Fibroblast of skin of left biceps (primary cell): ENCODE measurements at regions not wholly inside any gene's neighbourhood (a gene's known extent, or its start where the extent isn't known, plus 50 kb on each side); places are given as distances from the start of the nearest gene placed in this dataset.

Experiments
- DNase-seq, 2 experiments: peaks; one replicate each; pipeline ENCODE4 v3.0.0-alpha.2; 2013; ENCODE audit warnings: low read depth in 2 of 2

- DNase-seq, result no peak
Measured at GRCh38 chr19:31402529-31403316, 53.5 kb upstream of the TSHZ3 start.

DNA sequence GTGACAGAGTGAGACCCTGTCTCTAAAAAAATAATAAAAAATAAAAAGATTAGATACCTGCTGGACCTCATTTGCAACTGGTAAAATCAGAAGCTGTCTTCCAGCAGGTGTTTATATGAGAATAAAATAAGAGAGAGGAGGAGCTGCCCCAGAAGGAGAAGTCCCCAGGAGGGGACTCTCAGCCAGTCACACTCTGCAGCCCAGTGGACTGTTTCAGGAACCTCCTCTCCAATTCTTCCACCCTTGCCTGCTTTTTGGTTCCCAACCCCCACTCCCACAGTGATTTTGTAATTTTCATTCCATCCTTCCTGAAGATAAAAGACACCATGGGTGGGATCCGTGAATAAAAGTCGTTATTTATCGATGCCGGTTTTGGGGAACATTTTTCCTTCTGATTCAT is 56.9 kb upstream of the TSHZ3 start:
- no peak for DNase-seq

DNA sequence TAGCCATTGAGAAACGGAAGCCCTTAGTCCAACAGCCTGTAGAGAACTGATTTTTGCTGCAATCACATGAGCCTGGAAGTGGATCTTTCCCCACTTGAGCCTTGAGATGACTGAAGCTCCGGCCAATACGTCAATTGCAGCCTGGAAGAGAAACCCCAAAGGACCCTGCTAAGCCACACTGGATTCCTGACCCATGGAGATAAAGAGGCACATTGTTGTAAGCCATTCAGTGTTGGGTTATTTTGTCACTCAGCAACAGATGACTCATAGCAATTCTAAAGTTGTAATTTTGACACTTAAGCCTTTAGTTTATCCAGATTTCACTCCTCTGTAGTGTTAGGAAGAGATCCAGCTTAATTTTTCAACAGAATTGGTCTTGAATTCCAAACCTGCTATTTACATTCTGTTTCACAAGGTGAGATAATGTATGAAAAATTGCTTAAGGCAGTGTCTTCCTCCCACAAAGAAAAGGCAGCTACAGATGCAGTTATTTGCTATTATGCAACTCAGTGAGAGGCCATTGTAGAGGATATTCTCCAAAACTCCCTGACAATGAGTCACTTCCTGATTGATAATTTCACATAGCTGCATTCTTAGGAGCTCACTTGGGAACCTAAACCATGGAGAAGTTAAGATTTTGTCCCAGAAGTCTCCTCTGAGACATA is 59.4 kb upstream of the TSHZ3 start:
- DNase-seq, result peak; percentile 69

DNA sequence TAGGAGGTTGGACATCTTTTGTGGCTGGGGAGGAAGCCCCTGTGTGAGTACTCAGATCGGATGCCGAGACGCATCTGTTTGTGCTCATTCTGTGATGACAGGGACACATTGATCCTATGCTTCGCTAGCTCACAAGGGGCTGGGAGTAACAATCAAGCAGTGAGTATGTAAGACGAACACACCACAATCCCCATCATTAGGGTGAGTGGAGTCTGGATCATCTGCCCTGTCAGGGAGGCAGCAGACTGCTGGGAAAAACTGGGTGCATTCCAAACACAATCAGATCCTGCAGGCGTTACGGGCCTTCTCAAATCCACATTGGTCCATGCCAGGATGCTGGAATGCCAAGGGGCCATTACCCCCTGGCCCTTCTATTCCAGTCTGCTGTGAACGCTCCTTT is 64.1 kb upstream of the TSHZ3 start:
- no peak for DNase-seq

DNA sequence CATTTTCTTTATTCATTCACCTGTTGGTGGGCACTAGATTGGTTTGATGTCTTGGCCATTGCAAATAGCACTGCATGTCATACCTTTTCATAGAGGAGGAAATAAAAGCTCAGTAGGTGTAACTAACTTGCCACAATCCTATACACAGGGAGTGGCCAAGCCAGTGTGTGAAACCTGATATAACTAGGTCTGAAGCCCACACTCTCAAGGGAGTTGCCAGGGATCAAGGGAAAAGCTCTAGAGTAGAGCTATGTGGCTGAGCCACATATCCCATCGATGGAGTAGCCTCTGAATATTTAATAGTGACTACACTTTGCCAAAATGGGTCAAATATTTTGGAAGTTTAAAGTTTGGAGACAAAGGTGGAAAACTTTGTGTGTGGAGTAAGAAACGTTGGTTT is 66.1 kb upstream of the TSHZ3 start:
- no peak for DNase-seq

DNA sequence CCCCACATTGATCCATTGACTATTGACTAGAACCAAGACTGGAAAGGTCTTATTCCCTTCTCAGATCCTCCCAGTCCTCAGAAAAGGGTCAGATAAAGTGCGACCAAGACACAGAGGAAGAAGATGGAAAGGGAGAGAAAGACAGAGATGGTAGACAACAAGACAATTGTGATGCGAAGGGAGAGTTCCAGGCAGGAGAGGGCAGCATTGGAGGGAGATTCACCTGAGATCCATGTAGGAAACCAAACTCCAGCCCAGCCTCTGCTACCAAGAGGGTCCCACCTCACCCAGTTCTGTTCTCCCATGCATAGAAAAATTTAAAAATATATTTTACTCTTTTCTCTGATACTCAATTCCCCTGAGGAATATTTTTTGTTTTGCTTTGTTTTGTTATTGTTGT is 67.3 kb upstream of the TSHZ3 start:
- DNase-seq, result no peak

DNA sequence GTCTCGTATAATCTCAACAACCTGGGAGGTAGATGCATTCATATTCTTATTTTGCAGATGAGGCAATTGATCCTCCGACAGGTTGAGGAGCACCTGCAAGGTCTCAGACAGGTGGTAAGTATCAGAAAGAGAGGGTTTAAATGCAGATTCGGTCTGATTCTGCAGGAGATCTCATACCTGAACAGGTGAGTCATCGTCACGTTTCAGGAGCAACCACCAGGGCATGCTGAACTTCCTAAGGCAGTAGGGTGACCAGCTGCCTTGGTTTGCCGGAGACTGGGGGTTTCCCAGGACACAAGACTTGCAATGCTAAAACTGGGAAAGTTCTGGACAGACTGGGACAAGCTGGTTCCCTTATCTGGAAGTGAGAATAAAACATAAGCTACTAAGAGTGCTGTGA is 68.8 kb upstream of the TSHZ3 start:
- no peak for DNase-seq

DNA sequence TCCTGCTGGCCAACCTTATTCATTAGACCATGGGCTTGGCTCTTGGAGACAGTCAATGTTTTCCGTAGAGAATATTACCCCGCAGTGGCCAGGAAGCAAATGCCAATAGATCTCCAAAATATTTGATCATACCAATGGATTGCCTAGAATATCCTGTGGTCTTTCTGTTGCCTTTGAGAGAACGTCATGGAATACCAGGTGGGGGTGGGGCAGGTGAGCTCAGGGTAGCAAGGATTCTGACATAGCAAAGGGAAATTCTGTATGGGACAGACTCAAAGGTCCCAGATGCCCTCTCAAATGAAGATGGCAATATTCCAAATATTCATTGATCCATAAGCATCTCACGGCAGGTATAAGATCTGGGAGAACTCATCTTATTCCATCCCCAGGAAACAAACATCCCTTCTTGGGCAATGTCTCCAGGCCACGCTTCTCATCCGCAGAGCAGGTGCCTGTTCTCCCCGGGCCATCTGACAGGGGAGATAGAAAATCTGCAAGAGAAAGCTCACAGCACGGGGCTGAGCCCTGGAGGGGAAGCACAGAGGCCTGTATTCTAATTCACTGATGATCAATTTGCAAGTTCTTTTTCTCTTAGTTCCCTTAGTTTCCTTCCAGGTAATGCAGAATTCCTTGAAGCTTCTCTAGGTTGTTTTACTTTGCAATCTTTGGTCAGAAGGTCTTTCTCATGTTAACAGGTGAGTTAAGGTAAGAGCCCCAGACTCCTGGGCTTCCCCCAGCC is 69.6 kb upstream of the TSHZ3 start:
- DNase-seq, result no peak

- DNase-seq, result no peak
Measured at GRCh38 chr19:31419871-31420445, 70.7 kb upstream of the TSHZ3 start.

DNA sequence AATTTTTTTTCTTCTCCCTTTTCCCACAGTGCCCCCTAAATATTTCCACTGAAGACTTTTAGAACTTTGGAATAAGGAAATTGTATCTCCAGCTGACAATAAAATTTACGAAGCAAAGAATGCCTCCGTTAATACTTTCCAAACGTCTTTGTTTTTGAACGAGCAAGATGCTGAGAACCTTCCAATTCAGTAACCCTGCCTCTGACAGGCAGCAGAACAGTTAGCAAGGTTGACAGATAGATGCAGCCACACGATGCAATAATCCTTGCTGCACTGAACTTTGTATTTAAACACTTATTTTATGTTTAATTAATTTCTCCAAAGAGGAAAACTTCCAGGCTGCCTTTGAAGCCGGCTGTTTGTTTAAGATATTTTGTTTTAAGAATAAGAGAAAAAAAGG is 71.8 kb upstream of the TSHZ3 start:
- DNase-seq, result no peak

DNA sequence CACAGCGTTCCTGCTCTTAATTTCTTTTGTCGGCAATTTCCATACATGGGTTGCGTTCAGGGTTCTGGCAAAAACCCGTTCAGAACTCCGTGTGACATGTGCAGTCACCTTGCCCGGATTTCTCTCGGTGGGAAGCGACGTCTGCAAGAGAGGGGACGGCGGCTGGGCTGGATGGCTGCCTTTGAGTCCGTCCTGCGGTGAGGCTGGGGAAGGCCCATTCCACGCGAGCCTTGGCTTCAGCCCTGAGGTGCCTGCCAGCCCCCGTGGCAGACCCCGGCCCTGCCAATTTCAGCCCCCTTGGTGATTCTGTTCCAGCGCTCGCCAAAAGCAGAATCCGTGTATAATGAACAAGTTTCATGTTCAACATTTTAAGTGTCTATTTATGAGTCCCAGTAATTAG is 72.6 kb upstream of the TSHZ3 start:
- no peak for DNase-seq

DNA sequence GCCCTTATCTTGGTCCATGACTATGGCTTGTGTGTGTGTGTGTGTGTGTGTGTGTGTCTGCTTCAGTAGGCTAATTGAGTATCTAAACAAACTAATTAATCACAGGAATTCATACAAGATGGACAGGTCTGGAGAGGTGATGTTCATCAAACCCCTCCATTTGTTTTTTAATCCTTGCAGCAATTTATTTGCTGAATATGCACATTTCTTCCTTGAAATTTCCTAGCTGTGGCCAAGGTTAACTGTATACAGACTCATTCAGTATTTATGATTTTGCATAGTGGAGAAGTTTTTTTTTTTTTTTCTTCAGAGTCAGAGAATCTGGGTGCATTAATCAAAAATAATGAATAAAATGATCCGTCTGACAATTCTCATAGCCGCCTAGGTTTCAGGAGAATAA is 74.7 kb upstream of the TSHZ3 start:
- no peak for DNase-seq

GRCh38 chr19:31424861-31425620 is 75.8 kb upstream of the TSHZ3 start:
- peak in 1 of 2 experiments; percentile 5 for DNase-seq

DNA sequence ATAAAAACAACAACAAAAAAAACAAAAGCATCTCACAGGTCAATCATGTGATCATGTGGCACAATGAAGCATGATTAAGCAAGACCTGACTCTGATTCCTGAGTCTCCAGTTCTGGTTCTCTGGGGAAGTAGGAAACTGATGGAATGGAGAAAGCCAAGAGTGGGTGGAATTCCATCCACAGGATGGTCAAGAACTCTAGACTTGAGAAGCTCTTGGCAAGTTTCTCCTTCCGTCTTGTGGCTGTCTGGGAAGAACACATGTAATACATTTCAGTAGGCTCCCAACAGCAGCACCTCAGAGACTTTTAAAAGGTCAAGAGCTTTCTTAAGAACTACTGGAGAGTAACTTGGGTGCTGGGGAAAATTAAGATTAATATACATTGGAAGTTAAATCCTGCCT is 78.6 kb upstream of the TSHZ3 start:
- no peak for DNase-seq

DNA sequence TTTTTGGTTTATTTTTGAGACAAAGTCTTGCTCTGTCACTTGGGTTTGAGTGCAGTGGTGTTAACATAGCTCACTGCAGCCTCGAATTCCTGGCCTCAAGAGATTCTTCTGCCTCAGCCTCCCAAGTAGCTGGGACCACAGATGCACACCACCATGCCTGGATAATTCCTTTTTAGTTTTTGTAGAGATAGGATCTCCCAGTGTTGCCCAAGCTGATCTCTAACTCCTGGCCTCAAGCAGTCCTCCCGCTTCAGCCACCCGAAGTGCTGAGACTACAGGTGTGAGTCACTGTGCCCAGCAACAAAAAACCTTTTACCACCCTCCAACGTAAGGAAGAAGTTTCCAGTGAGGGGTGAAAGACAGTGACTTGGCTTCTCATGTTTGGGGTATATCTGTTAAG is 81.1 kb upstream of the TSHZ3 start:
- DNase-seq, result no peak

DNA sequence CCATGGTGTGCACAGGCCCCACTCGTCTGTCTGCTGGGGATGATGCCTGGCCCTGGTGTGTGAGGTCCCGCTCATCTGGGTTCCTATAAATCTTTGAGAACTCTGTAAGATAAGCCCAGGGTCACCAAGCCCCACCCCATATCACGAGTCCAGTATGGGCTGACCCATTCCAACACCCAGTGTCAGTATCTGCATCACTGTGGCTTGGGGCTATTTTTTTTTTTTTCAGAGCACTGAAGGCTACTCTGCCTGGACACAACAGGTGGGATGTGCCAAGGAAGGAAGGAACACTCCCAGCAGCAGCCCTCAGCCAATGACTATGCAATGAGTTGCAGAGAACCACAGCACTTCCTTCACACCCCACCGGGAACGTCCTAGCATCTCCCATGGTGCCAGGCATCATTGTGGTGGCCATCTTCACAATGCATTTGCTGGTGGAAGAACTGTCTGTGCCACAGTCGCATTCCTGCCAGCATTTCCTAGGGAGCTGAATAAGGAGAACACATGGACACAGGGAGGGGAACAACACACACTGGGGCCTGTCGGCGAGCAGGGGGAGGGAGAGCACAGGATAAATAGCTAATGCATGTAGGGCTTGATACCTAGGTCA is 83.1 kb upstream of the TSHZ3 start:
- DNase-seq, result no peak

DNA sequence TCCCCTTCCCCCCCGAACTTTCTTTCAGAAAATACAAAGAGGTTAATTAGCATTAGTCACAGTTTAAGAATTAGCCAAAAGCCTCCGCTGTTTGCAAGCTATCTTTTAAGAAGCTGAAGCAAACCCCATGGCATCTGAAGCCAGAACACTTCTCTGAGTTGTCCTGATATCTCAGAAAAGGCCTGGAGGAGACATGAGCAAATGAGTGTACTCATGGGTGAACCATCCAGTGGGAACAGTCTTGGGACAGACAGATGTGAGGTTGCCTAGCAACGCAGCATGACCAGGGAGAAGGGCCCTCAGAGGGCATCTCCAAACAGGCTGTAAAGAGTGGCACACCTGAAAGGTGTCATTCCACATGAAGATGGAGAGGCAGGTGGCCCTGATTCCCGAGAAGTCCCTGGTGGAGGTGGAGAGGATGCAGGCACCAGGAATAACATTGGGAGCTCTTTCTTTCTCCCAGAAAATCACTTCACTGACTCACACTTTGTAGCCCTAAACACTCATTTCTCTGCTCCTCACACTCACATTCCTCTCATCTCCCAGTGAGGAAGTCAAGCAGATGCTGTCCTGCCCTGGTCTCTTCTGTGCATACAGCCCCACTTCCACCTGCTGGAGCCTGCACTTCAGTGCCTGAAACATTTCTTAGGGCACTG is 87.0 kb upstream of the TSHZ3 start:
- DNase-seq, result no peak

- no peak for DNase-seq
Measured at GRCh38 chr19:31438401-31439269, 89.4 kb upstream of the TSHZ3 start.

- no peak for DNase-seq
Measured at GRCh38 chr19:31439270-31439573, 90.0 kb upstream of the TSHZ3 start.

- DNase-seq, result no peak
Measured at GRCh38 chr19:31444931-31445330, 95.7 kb upstream of the TSHZ3 start.
